Anterior cingulate cortex (tissue), 58 donors: ENCODE measurements at regions not wholly inside any gene's neighbourhood (a gene's known extent, or its start where the extent isn't known, plus 50 kb on each side); places are given as distances from the start of the nearest gene placed in this dataset.
"Not testable (repeated sequence)": the region's sequence is repeated elsewhere in the genome, so short reads cannot be mapped to it uniquely, and the experiment has no call there.

ENCODE experiments used
- DNase-seq, 58 donors: peaks; one replicate each; lab custom pipeline; 2025; lab: John Stamatoyannopoulos, UW

GRCh38 chr15:31433091-31433490 lies 106.5 kb downstream of the KLF13 start:
- no peak for DNase-seq

GRCh38 chr15:31433574-31433973 lies 106.9 kb downstream of the KLF13 start:
- no peak for DNase-seq

DNA sequence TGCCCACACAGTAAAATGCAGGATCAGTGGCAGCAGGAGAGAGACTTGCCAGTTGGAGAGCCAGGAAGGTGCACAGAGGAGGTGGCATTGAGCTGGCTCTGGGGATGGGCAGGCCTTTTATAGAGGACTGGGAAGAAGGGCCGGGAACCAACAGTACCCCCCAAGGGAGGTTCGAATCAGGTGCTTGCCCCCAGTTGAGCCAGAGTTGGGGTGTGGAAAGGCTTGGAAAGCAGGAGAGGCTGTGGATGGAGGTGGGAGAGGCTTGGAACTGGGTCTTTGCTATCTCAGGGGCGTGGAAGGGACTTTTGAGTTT lies 107.6 kb downstream of the KLF13 start:
- DNase-seq, result no peak

DNA sequence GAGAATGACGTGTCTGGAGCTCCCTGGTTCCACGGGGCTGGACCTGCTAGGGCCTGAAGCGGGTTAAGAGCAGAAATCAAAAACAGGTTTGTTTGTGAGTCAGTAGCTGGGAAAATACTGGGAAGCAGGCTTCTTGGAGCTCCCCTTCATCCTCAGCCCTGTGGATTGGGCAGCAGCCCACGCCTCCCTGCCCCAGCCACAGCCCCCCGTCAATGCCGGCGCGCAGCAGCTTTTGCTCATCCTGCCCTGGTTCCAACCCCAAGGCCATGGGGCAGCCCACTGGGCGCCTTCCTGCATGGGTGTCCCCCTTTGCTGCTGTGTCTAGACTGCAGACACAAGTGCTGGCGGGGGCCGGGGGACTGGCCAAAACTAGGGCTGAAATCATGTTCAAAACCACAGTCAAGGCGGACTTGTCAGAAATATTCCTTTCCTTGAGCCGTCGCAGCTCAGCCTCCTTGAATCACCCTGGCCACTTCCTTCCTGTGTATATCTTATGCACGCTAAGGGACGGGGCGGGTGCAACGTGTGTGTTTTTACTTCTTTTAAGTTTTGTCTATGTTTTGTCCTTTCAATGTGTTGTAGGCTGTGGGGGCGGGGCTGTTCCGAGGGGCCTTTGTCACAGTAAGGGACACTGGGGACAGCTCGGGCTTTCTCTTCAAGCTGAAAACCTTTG lies 108.1 kb downstream of the KLF13 start:
- DNase-seq, result peak in 1 of 58 donors; percentile 9

GRCh38 chr15:31435261-31435911 lies 108.8 kb downstream of the KLF13 start:
- DNase-seq, result peak in 45 of 58 donors; percentile 20 to 77 (median 48)

DNA sequence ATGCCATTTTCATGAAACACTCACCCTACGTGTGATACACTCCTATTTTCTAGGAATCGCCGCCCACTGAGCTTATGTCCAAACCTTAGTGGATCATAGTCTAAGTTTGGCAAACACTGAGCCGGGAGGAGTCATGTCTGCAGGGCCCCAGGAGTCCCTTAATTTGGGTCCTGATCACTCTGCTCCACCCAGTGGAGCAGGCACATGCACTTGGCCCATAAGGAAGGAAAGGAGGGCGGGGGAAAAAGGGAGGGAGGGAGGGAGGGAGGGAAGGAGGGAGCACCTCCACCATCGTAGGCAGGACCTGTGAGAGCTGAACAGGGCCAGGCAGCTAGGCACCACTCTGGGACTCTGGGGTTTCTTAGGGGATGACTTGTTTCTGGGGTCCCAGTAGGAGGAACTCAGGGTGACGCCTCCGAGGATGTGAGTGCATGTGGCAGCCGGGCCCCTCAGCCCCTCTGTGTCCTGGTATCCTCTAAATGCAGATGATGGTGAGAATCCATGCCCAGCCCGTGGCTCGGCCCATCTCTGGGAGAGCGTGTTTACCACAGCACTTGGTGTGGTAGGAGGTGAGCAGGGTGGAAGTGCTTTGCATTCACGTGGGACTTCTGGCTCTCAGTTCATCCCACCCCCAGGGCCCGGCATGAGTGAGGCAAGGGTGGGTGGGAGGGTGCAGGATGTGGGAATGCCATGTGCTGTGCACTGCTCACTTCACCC lies 109.4 kb downstream of the KLF13 start:
- DNase-seq, result peak in 2 of 58 donors; percentile 25 to 35

GRCh38 chr15:31437686-31438085 lies 111.1 kb downstream of the KLF13 start:
- DNase-seq, result no peak

DNA sequence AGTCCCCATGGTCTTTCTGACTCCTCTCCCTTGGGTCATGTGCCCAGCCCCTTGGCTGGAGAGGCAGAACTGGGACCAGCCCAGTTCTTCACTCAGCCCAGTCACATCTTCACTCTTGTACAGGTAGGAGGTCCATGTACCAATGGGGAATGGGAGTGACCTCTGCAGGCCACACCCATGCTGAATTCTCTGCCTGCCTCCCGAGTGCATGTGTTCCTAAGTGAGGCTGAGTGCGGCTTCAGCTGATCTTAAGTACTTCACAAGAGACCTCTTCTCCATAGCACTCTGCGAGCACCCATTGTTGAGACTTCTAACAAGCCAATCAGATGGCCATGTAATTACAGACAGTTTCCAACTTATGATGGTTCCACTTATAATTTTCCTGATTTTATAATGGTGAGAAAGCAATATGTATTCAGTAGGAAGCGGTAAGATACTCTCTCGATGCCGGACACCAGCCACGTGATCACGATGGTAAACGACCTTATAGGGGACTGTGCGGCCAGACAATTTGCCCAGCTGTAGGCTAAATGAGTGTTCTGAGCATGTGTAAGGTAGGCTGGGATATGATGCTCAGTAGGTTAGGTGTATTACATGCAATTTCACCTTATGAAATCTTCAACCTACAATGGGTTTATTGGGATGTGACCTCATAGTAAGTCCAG lies 112.1 kb downstream of the KLF13 start:
- DNase-seq, result no peak

DNA sequence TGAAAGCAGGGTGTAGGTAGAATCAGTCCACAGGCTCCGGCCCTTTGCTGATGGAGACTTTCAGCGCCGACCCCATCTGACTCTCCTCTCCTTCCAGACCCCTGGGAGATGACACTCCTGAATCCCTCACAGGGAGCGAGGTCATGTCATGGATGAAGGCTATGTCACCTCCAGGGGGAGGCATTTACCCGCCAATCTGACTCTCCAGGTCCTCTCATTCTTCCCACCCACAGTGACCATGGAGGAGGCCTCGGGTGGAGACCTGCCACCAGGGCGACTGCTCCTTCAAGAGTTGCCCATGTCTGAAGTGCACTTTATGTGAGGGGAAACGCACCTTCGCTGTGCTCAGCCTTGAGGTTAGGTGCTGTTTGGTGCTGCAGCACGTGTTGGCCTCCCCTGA lies 112.7 kb downstream of the KLF13 start:
- no peak for DNase-seq

DNA sequence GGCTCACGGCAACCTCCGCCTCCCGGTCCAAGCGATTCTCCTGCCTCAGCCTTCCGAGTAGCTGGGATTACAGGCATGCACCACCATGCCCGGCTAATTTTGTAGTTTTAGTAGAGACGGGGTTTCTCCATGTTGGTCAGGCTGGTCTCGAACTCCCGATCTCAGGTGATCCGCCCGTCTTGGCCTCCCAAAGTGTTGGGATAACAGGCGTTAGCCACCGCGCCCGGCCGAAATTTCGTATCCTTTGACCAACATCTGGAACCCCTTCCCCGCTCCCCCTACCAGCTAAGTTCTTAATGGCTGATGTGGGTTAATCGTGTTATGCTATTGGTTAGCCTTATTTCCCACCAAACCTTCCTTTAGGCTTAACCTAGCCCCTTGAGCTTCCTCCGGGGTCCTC lies 113.6 kb downstream of the KLF13 start:
- not testable (repeated sequence) for DNase-seq

DNA sequence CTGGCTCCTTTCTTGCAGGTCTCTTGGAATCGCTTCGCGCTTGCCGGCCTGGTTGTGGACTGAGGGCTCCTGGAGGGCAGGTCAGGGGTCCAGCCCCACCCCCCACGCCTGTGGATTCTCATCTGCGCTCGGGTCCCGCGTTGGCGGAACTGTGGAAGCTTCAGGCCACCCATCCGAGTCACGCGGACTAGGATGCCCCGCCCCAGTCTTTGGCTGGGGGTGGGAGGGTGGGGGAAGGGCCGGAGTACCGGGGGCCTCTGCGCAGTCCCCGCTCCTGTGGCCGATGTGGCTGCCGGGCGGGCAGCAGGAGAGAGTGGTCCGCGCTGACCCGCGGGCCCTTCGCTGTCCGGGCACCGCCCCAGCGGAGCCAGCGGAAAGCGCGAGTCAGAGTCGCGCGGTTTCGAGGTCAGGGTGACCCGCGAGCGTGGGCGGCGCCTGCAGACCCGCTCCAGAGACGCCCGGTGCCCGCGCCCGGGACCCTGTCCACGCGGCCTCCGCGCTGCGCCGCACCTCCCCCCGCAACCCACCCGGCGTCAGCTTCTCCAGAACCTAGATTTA lies 114.2 kb downstream of the KLF13 start:
- DNase-seq, result peak in 36 of 58 donors; percentile 4 to 64 (median 28)

GRCh38 chr15:31442226-31442625 lies 115.6 kb downstream of the KLF13 start:
- DNase-seq, result peak in 1 of 58 donors; percentile 4

DNA sequence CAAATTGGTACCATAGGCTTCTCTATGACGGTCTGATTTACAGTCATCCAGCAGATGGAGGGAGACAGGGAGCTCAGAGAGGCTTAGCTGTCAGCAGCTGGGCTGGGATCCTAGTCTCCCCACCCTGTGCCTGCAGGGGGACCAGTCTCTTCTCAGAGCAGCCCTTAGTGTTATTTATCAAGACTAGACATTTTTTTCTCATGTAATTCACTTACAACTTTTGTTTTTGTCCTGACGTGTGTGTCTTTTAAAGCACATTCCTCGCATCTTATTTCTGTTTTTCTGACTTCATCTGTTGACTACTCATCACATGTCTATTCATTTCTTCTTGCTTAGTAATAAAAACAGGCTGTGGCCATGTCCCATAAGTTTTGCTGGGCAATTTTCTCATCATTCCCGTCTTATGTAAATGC lies 116.1 kb downstream of the KLF13 start:
- DNase-seq, result no peak

DNA sequence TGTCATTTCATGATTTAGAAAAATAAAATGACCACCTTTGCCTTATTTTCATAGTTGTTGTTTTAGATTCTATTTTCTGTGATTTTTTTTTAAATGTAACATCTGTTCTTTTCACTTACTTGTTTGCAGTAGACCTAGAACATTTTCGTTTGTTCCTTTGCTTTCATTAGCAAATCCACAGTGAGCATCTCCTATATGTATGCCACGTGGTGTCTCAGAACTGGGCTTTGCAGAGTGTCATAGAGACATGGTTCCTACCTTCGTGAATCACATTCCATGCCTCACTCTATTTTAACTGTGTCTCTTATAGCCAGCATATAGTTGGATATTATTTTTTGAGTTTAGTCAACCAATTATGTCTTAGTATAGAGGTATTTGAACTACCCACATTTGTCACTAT lies 118.2 kb downstream of the KLF13 start:
- DNase-seq, result no peak

DNA sequence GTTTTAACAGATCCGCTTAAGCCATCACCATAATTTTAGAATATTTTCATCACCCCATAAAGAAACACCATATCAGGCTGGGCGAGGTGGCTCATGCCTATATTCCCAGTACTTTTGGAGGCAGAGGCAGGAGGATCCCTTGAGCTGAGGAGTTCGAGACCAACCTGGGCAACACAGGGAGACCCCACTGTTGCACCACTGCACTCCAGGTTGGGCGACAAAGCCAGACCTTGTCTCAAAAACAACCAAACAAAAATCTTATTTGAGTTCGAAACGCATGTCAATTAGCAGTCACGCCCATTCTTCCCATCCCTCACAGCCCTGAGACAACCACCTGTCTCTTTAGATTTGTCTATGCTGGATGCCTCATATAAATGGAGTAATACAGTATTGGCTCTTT lies 119.9 kb downstream of the KLF13 start:
- no peak for DNase-seq

- no peak for DNase-seq
Measured at GRCh38 chr15:31447931-31448634, 121.4 kb downstream of the KLF13 start.

- no peak for DNase-seq
Measured at GRCh38 chr15:31448635-31448979, 122.0 kb downstream of the KLF13 start.

DNA sequence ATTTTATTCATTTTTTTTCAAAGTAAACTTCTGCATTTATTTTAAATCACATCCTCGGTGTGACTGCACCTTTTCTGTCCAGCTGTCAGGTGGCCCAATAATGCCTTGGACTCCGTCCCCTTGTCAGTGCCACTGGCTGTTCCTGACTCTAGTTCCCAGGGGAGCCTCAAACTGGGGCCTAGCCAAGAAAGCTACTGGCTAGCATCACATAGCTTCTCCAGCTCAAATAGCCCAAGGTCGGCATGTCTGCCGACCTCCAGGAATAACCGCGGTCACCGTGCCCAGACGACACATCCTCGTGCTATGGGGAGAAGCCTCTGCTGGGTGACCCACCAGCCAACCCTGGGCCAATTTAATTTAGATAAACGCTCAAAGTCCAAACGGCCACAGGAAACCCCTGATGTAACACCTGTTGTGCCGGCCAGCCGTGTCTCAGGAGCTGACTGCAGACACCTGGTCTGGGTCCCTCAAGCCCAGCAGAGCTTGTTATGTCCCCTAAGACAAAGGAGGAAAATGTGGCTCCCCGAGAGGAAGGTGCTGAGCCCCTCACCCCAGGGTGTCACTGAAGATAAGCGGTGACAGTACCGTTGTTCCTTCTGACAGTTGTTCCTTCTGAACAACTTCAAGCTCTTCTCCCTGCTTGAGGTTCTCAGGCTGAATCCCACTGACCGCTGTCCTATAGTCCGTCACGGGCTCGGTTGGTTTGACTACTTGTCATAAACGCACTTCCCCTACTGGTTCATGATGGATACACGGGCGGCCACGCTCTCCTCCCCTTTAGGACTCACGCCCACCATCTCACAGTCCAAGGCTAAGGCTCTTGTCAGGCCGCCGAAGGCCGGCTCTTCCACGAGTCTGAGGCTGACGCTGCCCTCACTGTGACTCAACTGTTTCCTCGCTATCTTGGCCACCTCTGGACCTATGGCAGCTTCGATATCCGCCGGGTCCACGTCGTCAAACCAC lies 126.2 kb downstream of the KLF13 start:
- no peak for DNase-seq
